CD14-positive monocyte (primary cell): ENCODE measurements at regions not wholly inside any gene's neighbourhood (a gene's known extent, or its start where the extent isn't known, plus 50 kb on each side); places are given as distances from the start of the nearest gene placed in this dataset.

Experiments
- DNase-seq, 3 donors: peaks; one replicate each; pipeline ENCODE4 v3.0.0-alpha.2; 2011 to 2022
- H2AFZ ChIP-seq: 2 replicates; pipeline ENCODE4 v1.6.0; 2012; ENCODE audit warnings: mild to moderate bottlenecking, low read depth, low read length, inconsistent platforms; ENCODE audit not compliant: insufficient read depth, poor library complexity, severe bottlenecking
- H3K27ac ChIP-seq, 2 donors: 1 replicate in 1 of 2; 2 replicates in 1 of 2; pipeline ENCODE4 v1.5.1; 2012 to 2013; ENCODE audit warnings: low read length in 2 of 2, control low read depth in 1 of 2, inconsistent platforms in 1 of 2, low read depth in 1 of 2, mild to moderate bottlenecking in 1 of 2
- H3K27me3 ChIP-seq, 2 donors: one replicate each; pipeline versions ENCODE4 v1.6.0 to v1.6.1; 2011 to 2013; ENCODE audit warnings: low read length in 2 of 2; ENCODE audit not compliant: control insufficient read depth in 2 of 2, insufficient read depth in 2 of 2
- H3K36me3 ChIP-seq, 2 donors: replicated peaks in 1 of 2; 1 replicate in 1 of 2; 2 replicates in 1 of 2; pipeline versions ENCODE4 v1.5.1 to v1.6.1; 2012 to 2013; ENCODE audit warnings: low read length in 2 of 2, control low read depth in 1 of 2, inconsistent platforms in 1 of 2, mild to moderate bottlenecking in 1 of 2; ENCODE audit not compliant: insufficient read depth in 2 of 2, control insufficient read depth in 1 of 2
- H3K4me1 ChIP-seq, 2 donors: 1 replicate in 1 of 2; 2 replicates in 1 of 2; pipeline versions ENCODE4 v1.5.1 to v1.6.1; 2012 to 2013; ENCODE audit warnings: low read length in 2 of 2, control low read depth in 1 of 2, inconsistent platforms in 1 of 2, mild to moderate bottlenecking in 1 of 2, moderate library complexity in 1 of 2; ENCODE audit not compliant: insufficient read depth in 2 of 2, control insufficient read depth in 1 of 2
- H3K4me2 ChIP-seq: replicated peaks from 2 replicates; pipeline ENCODE3; 2012; ENCODE audit warnings: low read length, moderate library complexity, mild to moderate bottlenecking; ENCODE audit not compliant: poor library complexity, severe bottlenecking; ENCODE audit errors: extremely low read depth
- H3K4me3 ChIP-seq, 3 experiments: fragments of 200-600 bp in 1 of 3; sonication (generic) in 1 of 3; replicated peaks in 1 of 3; 1 replicate in 2 of 3; 2 replicates in 1 of 3; pipeline ENCODE4 v1.5.1; 2011 to 2013; ENCODE audit warnings: low read length in 3 of 3, mild to moderate bottlenecking in 3 of 3, control low read depth in 2 of 3, low read depth in 2 of 3, inconsistent platforms in 1 of 3, moderate library complexity in 1 of 3
- H3K79me2 ChIP-seq: 2 replicates; pipeline ENCODE4 v1.6.0; 2012; ENCODE audit warnings: mild to moderate bottlenecking, control low read depth, inconsistent platforms, low read length, moderate library complexity; ENCODE audit not compliant: insufficient read depth
- H3K9ac ChIP-seq: 2 replicates; pipeline ENCODE4 v1.6.0; 2017; ENCODE audit warnings: low read length, mild to moderate bottlenecking; ENCODE audit not compliant: insufficient read depth, poor library complexity, severe bottlenecking
- H3K9me3 ChIP-seq, 2 donors: replicated peaks in 1 of 2; 1 replicate in 1 of 2; 2 replicates in 1 of 2; pipeline versions ENCODE4 v1.5.1 to v1.6.1; 2012 to 2013; ENCODE audit warnings: low read length in 2 of 2, control low read depth in 1 of 2; ENCODE audit not compliant: control insufficient read depth in 1 of 2, insufficient read depth in 1 of 2
- H4K20me1 ChIP-seq: 2 replicates; pipeline ENCODE4 v1.6.0; 2012; ENCODE audit warnings: mild to moderate bottlenecking, low read length, control low read depth, moderate library complexity; ENCODE audit not compliant: insufficient read depth
- H3K27ac Mint-ChIP-seq, 7 donors: one replicate each; pipeline ENCODE4 v1.8.0; 2020; ENCODE audit warnings: mild to moderate bottlenecking in 7 of 7, mixed read lengths in 7 of 7, moderate library complexity in 6 of 7, inconsistent platforms in 2 of 7
- H3K27me3 Mint-ChIP-seq, 3 donors: one replicate each; pipeline ENCODE4 v1.8.0; 2021 to 2022; ENCODE audit warnings: low read depth in 3 of 3, mild to moderate bottlenecking in 3 of 3, mixed read lengths in 3 of 3, moderate library complexity in 3 of 3, inconsistent platforms in 1 of 3
- H3K36me3 Mint-ChIP-seq, 2 donors: one replicate each; pipeline ENCODE4 v1.8.0; 2020; ENCODE audit warnings: mixed read lengths in 2 of 2, inconsistent platforms in 1 of 2, mild to moderate bottlenecking in 1 of 2
- H3K4me1 Mint-ChIP-seq: one replicate; pipeline ENCODE4 v1.8.0; 2020; ENCODE audit warnings: mild to moderate bottlenecking, mixed read lengths
- H3K4me3 Mint-ChIP-seq, 2 donors: one replicate each; pipeline ENCODE4 v1.8.0; 2020; ENCODE audit warnings: mild to moderate bottlenecking in 2 of 2, mixed read lengths in 2 of 2, moderate library complexity in 1 of 2
- H3K9me3 Mint-ChIP-seq, 7 donors: one replicate each; pipeline ENCODE4 v1.8.0; 2020 to 2022; ENCODE audit warnings: mixed read lengths in 7 of 7, mild to moderate bottlenecking in 6 of 7, moderate library complexity in 6 of 7, inconsistent platforms in 2 of 7
- WGBS: methylation state at CpG from one replicate; pipeline ENCODE4 v1.1.5; 2013; ENCODE audit warnings: missing lambda C conversion rate; ENCODE audit not compliant: insufficient coverage; 5-methylcytosine and 5-hydroxymethylcytosine counted together
- intact Hi-C, 2 donors: fragments of 100-400 bp; cut with micrococcal nuclease; formaldehyde crosslinking; loops; one replicate each; pipeline versions ENCODE4 v1.15.0 to v1.15.1; 2023
- TF ChIP-seq, protein P1 (sequence below): fragments of 200-600 bp; IDR thresholded peaks from one replicate; pipeline ENCODE4 v1.8.0; 2022; ENCODE audit warnings: antibody characterized with exemption, mild to moderate bottlenecking

DNA sequence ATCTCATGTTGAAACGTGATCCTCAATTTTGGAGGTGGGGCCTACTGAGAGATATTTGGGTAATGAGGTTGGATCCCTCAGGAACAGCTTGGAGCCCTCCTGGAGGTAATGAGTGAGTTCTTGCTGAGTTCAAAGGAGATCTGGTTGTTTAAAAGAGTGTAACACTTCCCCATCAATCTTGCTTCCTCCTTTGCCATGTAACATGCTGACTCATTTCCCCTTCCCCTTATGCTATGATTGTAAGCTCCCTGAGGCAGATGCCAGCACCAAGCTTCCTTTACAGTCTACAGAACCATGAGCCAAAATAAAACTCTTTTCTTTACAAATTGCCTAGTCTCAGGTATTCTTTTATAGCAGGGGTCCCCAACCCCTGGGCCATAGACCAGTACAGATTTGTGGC lies 352.3 kb downstream of the SLCO4C1 start:
- peak overlapping the region in 1 of 2 donors; percentile 36 for H3K27ac ChIP-seq
- Mint-ChIP-seq H3K27me3 (peaks cover 0 to 2% (median 0%) of the 10 kb centered on the region in 3 donors), H3K36me3 (peaks cover 0 to 2% of the 10 kb centered on the region in 2 donors), H3K4me1 (peaks cover 18% of the 10 kb centered on the region), H3K27ac (peak overlapping the region in 4 of 7 donors; percentile 49 to 69 (median 60)), H3K4me3 (no peak overlapping the region), H3K9me3 (peaks cover 5 to 19% (median 12%) of the 10 kb centered on the region in 7 donors)
- no peak overlapping the region for H3K9ac ChIP-seq
- H3K27me3 ChIP-seq: no peaks in the 10 kb centered on the region
- WGBS: no CpG with 5 or more reads among the region's 1 CpG
- peaks cover 17 to 18% of the 10 kb centered on the region in 2 donors for H3K4me1 ChIP-seq
- H2AFZ ChIP-seq: no peak overlapping the region
- H3K4me2 ChIP-seq: no peak overlapping the region
- DNase-seq: peak; percentile 33 to 73 (median 34)
- H3K79me2 ChIP-seq: no peaks in the 10 kb centered on the region
- H4K20me1 ChIP-seq: no peaks in the 10 kb centered on the region
- H3K9me3 ChIP-seq: peaks cover 5 to 7% of the 10 kb centered on the region in 2 donors
- TF ChIP-seq, protein P1, sequence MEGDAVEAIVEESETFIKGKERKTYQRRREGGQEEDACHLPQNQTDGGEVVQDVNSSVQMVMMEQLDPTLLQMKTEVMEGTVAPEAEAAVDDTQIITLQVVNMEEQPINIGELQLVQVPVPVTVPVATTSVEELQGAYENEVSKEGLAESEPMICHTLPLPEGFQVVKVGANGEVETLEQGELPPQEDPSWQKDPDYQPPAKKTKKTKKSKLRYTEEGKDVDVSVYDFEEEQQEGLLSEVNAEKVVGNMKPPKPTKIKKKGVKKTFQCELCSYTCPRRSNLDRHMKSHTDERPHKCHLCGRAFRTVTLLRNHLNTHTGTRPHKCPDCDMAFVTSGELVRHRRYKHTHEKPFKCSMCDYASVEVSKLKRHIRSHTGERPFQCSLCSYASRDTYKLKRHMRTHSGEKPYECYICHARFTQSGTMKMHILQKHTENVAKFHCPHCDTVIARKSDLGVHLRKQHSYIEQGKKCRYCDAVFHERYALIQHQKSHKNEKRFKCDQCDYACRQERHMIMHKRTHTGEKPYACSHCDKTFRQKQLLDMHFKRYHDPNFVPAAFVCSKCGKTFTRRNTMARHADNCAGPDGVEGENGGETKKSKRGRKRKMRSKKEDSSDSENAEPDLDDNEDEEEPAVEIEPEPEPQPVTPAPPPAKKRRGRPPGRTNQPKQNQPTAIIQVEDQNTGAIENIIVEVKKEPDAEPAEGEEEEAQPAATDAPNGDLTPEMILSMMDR: no peak
- intact Hi-C loops: loop anchor here in 1 of 2 donors (5.0 kb wide), 1 partner anchor 284 kb away; no protein-coding TSS in a partner anchor
- no peak overlapping the region for H3K4me3 ChIP-seq
- no peaks in the 10 kb centered on the region for H3K36me3 ChIP-seq

GRCh38 chr5:101942321-101942882 lies 353.7 kb downstream of the SLCO4C1 start:
- H3K4me3 ChIP-seq: no peak overlapping the region
- H3K36me3 Mint-ChIP-seq: peaks cover 0 to 2% of the 10 kb centered on the region in 2 donors
- H3K4me3 Mint-ChIP-seq: no peak overlapping the region
- H3K27me3 Mint-ChIP-seq: peaks cover 0 to 2% (median 0%) of the 10 kb centered on the region in 3 donors
- peaks cover 5 to 19% (median 12%) of the 10 kb centered on the region in 7 donors for H3K9me3 Mint-ChIP-seq
- peaks cover 5 to 7% of the 10 kb centered on the region in 2 donors for H3K9me3 ChIP-seq
- TF ChIP-seq, protein P1: peak; percentile 69
- H2AFZ ChIP-seq: peak overlapping the region; percentile 25
- no peak overlapping the region for H3K27ac ChIP-seq
- peaks cover 17 to 18% of the 10 kb centered on the region in 2 donors for H3K4me1 ChIP-seq
- no peaks in the 10 kb centered on the region for H3K79me2 ChIP-seq
- no peaks in the 10 kb centered on the region for H3K27me3 ChIP-seq
- H3K27ac Mint-ChIP-seq: no peak overlapping the region
- H3K9ac ChIP-seq: no peak overlapping the region
- WGBS: 25% methylated on average over 2 of the region's 8 CpGs
- intact Hi-C loops: loop anchor here in 1 of 2 donors (5.0 kb wide), 1 partner anchor 285 kb away; no protein-coding TSS in a partner anchor
- DNase-seq: peak; percentile 1 to 30 (median 30)
- peaks cover 18% of the 10 kb centered on the region for H3K4me1 Mint-ChIP-seq
- no peaks in the 10 kb centered on the region for H4K20me1 ChIP-seq
- no peak overlapping the region for H3K4me2 ChIP-seq
- H3K36me3 ChIP-seq: no peaks in the 10 kb centered on the region
